WTC11 (cell line): ENCODE measurements at regions not wholly inside any gene's neighbourhood (a gene's known extent, or its start where the extent isn't known, plus 50 kb on each side); places are given as distances from the start of the nearest gene placed in this dataset.

Experiments used
- ATF1 ChIP-seq: sonication (generic); formaldehyde crosslinking; IDR thresholded peaks from 2 replicates; pipeline ENCODE4 v1.8.1; 2023; ENCODE audit warnings: mild to moderate bottlenecking, moderate library complexity, missing genetic modification reagents
- MXD4 ChIP-seq: fragments of 250-450 bp; sonication (Bioruptor Pico); IDR thresholded peaks from 2 replicates; pipeline ENCODE4 v1.8.0; 2021; ENCODE audit warnings: mild to moderate bottlenecking, moderate library complexity, borderline replicate concordance
- TF ChIP-seq, protein P1 (sequence below): sonication (generic); formaldehyde crosslinking; IDR thresholded peaks from 2 replicates; pipeline ENCODE4 v1.8.1; 2023; ENCODE audit warnings: mild to moderate bottlenecking, missing genetic modification reagents
- TF ChIP-seq, protein P2 (sequence below): fragments of 200-600 bp; IDR thresholded peaks from 2 replicates; pipeline ENCODE4 v1.8.0; 2022; ENCODE audit warnings: antibody characterized with exemption

DNA sequence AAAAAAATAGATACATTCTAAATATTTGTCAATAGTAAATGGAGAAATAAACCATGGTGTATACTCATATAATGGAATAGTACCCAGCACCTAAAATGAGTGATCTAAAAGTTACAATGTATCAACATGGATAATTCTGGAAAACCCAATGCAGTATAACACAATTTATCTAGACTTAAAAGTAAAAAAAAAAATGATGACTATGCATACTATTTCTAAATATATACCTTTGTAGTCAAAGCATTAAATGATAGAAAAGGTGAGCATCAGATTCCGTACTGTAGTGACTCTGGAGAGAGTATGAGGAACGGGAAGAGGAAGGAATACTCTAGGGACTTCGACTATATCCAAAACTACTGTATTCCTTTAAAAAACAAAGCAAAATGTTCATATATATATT is 115.2 kb upstream of the CDCA7L start:
- TF ChIP-seq, protein P1, sequence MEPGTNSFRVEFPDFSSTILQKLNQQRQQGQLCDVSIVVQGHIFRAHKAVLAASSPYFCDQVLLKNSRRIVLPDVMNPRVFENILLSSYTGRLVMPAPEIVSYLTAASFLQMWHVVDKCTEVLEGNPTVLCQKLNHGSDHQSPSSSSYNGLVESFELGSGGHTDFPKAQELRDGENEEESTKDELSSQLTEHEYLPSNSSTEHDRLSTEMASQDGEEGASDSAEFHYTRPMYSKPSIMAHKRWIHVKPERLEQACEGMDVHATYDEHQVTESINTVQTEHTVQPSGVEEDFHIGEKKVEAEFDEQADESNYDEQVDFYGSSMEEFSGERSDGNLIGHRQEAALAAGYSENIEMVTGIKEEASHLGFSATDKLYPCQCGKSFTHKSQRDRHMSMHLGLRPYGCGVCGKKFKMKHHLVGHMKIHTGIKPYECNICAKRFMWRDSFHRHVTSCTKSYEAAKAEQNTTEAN (CRISPR knock-in tag), result no peak
- TF ChIP-seq, protein P2, sequence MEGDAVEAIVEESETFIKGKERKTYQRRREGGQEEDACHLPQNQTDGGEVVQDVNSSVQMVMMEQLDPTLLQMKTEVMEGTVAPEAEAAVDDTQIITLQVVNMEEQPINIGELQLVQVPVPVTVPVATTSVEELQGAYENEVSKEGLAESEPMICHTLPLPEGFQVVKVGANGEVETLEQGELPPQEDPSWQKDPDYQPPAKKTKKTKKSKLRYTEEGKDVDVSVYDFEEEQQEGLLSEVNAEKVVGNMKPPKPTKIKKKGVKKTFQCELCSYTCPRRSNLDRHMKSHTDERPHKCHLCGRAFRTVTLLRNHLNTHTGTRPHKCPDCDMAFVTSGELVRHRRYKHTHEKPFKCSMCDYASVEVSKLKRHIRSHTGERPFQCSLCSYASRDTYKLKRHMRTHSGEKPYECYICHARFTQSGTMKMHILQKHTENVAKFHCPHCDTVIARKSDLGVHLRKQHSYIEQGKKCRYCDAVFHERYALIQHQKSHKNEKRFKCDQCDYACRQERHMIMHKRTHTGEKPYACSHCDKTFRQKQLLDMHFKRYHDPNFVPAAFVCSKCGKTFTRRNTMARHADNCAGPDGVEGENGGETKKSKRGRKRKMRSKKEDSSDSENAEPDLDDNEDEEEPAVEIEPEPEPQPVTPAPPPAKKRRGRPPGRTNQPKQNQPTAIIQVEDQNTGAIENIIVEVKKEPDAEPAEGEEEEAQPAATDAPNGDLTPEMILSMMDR, result no peak
- TF ChIP-seq MXD4 (no peak), ATF1 (CRISPR knock-in tag) (no peak)
